Limb (tissue), 2 donors: ENCODE measurements at regions not wholly inside any gene's neighbourhood (a gene's known extent, or its start where the extent isn't known, plus 50 kb on each side); places are given as distances from the start of the nearest gene placed in this dataset.

Experiments
- DNase-seq, 2 donors: peaks; one replicate each; pipeline ENCODE4 v3.0.0-alpha.2; 2016; ENCODE audit errors: extremely low spot score in 2 of 2

DNA sequence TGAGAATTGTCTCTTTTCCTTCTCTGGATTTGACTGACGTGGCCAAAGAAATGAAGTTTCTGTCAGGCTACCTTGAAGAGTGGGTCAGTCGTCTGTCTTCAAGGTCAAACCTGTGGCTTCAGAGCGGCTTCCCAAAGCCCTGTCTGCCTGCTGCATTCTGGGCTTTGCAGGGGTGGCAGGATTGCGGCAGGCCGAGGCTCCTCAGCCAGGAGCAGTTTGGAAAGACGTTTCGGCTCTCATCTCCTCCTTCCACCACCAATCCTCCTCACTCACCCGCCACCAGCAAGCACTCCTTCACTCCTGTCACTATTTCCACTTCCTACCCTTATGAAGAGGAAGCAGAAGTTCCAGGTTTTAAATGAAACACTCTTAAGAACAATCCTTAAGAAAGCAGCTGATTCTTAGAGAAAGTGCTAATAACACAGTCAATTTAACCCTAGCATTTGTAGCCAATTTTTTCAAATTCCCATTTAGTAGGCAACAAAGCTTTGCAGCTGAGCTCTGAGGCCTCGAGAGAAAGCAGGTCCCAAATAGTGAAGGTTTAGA is 351.7 kb downstream of the ZNF608 start:
- no peak for DNase-seq

- no peak for DNase-seq
These were observed 352.7 kb downstream of the ZNF608 start for GRCh38 chr5:124393584-124394379.

GRCh38 chr5:124383693-124384092 is 362.7 kb downstream of the ZNF608 start:
- DNase-seq = no peak

GRCh38 chr5:124377386-124377785 is 369.1 kb downstream of the ZNF608 start:
- DNase-seq = no peak

DNA sequence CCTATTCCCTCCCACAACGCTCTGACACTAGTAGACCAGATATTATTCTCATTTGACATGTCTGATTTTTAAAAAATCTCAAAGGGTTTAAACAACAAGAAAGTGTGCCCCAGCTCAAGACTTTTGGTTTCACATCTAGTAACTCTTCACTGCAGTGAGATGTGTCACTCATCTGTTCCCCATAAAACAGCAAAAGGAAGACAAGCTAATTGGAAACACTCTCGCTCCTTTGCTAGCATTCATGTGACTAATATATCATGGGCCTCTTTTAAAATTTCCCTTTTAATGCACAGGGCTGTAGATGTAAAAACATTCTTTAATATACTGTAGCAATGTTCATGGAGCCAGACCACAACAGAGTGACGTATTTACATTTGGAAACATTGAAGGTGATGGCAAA is 372.6 kb downstream of the ZNF608 start:
- DNase-seq = no peak

GRCh38 chr5:124372457-124372856 is 374.0 kb downstream of the ZNF608 start:
- DNase-seq = no peak

GRCh38 chr5:124371111-124371706 is 375.2 kb downstream of the ZNF608 start:
- DNase-seq = peak in 1 of 2 donors; percentile 24

DNA sequence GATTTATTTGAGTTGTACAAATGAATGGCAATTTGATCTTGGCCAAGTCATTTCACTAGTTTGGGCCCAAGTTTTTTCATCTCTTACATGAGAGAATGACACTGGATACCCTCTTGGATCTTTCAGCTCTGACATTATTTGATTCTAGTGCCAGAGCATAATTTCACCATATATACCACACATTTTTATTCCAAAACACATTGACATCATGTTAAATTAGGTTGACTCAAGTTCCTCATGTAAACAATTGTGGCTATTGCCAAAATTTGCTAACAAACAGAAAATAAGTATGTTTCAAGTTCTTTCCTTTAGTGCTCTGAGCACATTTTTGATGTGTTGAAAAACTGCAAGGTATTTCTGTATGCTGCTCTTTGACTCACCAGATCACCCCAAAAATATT is 375.8 kb downstream of the ZNF608 start:
- DNase-seq = no peak

- DNase-seq = peak; percentile 19 to 34
These were observed 381.1 kb downstream of the ZNF608 start for GRCh38 chr5:124365361-124365801.

DNA sequence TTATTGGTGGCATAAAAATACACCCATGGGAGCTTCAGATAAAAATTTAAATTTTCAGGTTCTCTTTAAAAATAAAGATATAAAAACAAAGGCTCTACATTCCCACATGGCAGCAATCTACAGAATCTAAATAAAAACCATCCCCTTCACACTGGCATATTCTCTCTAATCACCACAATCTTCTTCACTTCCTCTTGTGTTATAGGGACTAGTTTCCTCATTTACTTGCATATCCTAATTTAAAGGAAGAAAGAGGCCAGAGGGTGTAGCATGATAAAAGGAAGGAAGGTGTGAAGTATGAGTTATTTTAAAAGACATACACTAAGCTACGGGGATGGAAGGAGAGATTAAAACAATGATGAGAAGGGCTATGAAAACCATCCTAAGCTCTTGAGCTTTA is 390.5 kb downstream of the ZNF608 start:
- DNase-seq = no peak

- no peak for DNase-seq
These were observed 393.4 kb downstream of the ZNF608 start for GRCh38 chr5:124353016-124353415.

DNA sequence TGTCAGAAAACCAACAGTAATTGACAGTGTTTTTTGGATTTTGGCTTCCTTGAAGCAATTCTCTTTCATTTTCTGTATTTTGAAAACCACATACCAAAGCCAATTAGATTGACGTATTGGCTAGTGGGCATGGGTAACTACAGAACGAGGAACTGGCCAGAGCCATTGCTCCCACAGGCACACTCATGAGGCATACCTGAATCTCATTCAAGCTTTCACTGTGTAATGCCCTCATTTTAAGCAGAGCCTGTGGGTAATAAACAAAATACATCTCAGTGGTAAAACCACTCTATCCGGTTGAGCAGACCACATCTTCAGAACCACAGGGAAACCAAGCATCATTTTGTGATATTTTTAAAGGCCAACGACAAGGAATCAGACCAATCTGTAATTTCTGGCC is 394.1 kb downstream of the ZNF608 start:
- peak in 1 of 2 donors; percentile 25 for DNase-seq

- no peak for DNase-seq
These were observed 396.5 kb downstream of the ZNF608 start for GRCh38 chr5:124349931-124350330.

DNA sequence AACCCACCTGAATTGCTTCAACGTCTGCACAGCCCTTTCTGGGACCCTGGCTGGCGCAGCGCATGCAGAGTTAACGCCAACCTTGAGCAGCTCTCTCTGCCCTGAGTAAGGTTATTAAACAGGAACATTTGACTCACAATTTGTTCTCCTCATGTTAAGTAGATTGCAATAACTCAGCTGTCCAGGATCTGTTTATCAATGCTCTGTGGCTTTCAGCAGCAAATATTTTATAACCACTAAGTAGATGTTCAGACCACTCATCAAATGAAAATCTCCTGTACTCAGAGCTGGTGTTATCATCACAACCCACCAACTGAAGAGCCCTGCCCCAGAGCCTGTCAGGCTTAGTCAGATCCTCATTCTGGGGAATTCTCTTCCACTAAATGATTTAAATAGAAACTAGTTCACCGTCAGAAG is 403.0 kb downstream of the ZNF608 start:
- DNase-seq = peak; percentile 31 to 49

DNA sequence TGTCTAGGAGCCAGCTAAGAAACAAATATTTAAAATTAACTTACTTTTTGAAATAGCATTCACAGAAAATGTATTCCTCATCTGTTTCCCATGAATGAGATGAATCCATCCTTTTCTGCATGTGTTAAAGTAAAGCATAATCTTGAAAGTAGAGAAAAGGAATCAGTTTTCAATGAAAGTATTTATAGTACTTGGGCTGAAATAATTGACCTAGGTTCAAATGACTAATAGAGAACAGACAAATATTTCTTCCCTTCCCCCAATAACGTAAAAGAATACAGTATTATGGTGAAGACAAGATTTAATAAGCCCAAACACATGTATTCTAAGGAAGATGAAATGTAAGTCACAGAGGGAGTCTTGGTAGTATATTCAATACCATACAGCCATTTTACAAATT is 403.5 kb downstream of the ZNF608 start:
- peak in 1 of 2 donors; percentile 50 for DNase-seq

DNA sequence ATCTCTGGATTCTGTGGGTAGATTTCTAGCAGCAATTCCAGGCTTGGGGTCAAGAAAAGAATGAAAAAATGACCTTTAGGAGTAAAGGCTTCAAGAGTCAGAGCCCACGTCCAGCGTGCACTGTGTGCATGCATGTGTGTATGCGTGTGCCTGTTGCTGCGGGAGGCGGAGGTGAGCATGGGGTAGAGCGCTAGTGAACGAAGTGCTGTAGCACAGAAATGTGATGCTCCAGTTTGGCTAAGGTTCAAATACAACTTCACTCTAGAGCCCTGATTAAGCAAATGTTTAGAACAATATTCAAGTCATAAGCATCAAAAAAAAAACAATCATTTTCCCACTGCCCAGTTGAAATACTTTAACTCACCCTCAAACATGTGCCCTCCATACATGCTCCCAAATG is 403.9 kb downstream of the ZNF608 start:
- DNase-seq = peak in 1 of 2 donors; percentile 30

DNA sequence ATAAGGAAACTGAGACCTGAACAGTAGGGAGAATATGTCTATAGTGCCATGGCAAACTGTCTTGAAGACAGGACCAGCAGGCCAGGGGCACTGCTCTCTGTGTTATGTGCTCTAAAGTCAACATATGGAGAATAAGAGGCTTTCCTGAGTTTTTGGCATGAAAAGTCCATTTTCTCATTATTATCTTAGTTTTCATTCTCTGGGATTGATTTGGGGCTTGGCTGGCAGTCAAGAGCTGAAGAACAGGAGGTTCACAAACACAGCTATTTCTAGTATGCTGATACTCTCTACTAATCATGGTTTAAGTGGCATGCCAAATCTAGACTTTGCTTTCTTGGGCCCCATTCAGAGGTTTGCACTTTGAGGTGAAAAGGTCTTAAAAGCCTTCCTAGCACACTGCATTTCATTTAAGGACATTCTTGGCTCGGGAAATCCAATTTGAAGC is 404.4 kb downstream of the ZNF608 start:
- peak; percentile 40 to 86 for DNase-seq

DNA sequence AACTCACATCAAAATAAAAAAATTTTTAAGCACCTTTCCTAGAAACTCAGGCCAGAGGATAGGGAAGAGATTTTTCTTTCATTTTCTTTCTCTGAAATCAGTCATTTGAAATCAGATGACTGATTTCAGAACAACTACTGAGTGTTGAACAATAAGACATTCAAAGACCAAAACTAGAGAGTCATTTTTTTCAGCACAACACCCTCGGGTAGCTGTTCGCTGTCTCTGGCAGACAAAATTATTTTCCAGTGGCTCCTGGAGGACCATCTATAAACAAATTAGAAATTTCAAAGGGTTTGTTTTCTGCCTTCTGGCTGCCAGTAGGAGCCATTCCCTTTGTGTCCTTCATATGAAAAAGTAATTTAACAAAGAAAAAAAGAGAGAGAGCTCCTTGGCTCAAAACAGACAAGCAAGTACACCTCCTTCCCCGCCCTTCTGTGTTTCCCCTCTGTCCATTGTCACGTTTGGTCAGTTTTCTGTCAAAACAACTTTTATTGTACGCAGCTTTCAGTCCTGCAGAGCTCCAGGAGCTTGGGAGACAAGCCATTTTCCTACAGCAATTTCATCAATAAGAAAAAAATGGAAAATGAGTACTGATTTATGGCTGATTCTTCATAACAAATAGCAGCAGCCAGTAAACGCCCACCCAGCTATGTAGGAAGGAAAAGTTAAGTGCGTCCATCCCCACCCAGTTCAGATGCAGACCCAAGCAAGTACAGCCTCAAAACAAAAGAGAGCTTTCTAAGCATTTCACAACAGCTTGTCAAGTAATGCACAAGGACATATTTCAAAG is 405.2 kb downstream of the ZNF608 start:
- DNase-seq = peak in 1 of 2 donors; percentile 53

DNA sequence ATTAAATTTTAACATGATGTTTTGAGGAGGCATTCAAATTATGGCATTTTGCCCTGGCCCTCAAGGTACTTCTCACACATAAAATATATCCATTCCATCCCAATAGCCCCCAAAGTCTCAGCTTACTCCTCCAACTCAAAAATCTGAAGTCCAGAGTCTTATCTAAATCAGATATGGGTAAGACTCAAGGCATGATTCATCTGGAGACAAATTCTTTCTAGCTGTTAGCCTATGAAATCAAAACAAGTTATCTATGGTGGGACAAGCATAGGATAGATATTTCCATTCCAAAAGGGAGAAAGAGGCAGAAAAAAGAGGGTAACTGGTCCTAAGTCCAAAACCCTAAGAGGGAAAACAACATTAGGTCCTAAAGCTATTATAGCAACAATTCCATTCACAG is 408.4 kb downstream of the ZNF608 start:
- no peak for DNase-seq

GRCh38 chr5:124333298-124333979 is 413.0 kb downstream of the ZNF608 start:
- DNase-seq = no peak

DNA sequence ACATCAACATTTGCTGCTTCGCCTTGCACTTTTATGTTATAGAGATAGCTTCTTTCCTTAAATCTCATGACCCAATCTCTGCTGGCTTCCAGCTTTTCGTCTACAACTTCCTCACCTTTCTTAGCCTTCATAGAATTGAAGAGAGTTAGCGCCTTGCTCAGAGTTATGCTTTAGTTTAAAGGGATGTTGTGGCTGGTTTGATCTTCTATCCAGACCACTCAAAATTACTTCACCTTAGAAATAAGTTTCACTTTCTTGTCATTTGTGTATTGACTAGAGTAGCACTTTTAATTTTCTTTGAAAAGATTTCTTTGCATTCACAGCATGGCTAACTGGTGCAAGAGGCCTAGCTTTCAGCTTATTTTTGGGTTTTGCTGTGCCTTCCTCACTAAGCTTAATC is 414.2 kb downstream of the ZNF608 start:
- DNase-seq = no peak
